Posterior cingulate gyrus (tissue), 11 donors: ENCODE measurements at regions not wholly inside any gene's neighbourhood (a gene's known extent, or its start where the extent isn't known, plus 50 kb on each side); places are given as distances from the start of the nearest gene placed in this dataset.
"Not testable (repeated sequence)": the region's sequence is repeated elsewhere in the genome, so short reads cannot be mapped to it uniquely, and the experiment has no call there.

ENCODE experiments used
- DNase-seq, 10 donors: peaks; one replicate each; pipeline versions ENCODE4 v3.0.0 to v3.0.0-alpha.2; 2020 to 2021; ENCODE audit warnings: mixed read lengths in 3 of 10
- intact Hi-C: fragments of 100-400 bp; cut with DNase I; formaldehyde crosslinking; loops from one replicate; pipeline ENCODE4 v1.15.1; 2023

DNA sequence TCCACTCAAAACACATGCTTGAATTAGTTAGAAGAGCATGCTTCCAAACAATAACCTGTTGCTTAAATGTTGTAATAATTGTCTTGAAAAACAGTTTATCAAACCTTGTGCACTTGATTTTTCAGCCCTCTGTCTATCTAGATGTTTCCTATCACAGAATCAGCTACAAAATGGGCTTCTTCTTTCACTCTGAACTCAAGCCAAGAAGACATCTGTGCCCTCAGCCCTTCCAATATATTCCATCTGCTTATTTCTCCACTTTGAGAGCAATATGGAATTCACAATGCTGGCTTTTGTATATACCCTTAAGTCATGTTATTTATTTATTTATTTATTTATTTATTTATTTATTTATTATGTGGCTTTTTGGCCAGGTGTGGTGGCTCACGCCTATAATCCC is 234.2 kb downstream of the TOX3 start:
- intact Hi-C loops: no loop called here
- no peak for DNase-seq

DNA sequence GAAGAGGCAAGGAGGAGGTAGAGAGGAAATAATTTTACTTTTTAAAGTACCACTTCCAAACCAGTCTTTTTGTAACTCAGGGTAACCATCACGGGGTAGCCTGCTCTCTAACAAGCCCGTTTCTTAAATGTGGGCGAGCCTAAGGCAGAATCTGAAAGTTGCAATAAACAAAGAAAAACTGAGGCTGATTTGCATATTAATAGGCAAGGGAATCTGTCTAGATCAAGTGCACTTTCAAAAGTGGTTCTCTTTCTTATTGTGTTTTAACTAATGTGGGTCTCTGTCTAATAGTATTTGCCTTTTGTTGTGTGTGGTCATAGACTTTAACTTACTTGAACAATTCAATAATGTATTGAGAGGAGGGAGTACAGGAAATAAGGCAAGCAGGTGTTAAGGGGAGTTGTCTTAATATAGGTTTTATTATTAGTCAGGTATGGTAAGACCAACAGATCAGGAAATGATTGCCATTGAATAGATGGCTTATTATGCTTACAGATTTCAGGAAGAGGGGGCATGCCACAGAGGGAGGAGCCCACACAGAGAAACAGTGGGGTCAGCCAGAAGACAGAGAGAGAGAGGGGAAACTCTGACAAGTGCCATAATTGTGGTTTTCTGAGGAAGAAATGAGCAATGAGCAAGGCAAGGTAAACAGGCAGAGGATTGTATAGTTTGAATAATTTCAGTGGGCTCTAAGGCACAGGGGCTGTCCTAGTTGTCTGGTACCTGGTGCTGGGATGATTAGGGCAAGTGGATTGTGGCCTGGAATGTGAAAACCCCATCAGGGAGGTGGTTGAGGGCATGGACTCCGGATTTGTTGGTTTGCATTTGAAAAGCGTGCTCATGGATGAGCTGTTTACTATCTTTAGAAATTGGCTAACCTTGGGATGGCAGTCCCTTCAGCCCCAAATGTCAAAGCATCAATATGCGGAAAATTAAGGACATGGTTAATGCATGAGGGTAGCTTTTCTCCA is 237.2 kb downstream of the TOX3 start:
- DNase-seq: no peak
- intact Hi-C loops: no loop called here

DNA sequence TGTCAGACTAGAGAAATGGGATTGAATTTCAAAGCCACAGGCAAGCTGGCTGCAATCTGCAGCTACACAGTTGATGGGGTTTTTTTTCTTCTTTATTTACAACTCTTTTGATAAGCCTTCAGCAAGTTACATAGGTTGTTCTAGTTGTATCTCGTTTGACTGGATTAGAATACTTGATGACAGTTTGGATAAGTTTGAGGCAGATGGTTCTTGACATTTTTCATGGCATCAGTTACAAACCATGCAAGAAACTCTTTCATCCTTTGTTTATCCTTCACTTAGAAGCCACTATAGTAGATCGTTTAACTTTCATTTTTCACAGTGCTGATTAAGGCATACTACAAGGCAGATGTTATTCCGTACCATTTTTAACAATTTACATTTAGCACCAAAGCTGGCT is 238.9 kb downstream of the TOX3 start:
- DNase-seq: no peak
- intact Hi-C loops: no loop called here

DNA sequence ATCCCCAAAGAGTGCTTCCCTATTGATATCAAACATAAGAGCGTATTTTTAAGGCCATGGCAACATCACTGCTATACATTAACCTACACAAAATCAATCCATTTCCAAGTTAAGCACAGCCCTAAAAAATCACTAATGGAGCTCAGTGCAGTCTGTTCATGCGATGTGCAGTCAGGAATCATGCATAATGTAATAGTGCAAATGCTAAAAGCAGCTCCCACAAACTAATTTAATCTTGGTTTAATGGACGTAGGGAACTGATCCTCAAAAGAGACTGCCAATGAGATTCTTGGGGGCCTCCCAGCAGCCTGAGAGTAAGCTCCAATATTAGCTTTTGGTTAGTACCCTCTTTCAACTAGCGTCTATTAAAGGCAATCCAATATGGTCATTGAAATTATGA is 245.9 kb downstream of the TOX3 start:
- DNase-seq: no peak

DNA sequence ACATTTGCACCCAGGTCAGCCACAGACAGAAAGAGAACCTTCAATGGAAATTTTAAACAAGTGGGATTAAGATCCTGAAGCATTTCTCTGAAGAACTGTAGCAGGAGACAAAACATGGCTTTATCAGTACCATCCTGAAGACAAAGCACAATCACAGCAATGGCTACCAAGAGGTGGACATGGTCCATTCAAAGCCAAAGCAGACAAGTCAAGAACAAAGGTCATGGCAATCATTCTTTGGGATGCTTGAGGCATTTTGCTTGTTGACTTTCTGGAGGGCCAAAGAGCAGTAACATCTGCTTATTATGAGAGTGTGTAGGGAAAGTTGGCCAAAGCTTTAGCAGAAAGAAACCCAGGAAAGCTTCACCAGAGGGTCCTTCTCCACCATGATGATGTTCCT is 248.2 kb downstream of the TOX3 start:
- intact Hi-C loops: no loop called here
- DNase-seq: no peak

More for the DNA sequence above, 245.9 kb downstream of the TOX3 start:
- intact Hi-C loops: no loop called here

DNA sequence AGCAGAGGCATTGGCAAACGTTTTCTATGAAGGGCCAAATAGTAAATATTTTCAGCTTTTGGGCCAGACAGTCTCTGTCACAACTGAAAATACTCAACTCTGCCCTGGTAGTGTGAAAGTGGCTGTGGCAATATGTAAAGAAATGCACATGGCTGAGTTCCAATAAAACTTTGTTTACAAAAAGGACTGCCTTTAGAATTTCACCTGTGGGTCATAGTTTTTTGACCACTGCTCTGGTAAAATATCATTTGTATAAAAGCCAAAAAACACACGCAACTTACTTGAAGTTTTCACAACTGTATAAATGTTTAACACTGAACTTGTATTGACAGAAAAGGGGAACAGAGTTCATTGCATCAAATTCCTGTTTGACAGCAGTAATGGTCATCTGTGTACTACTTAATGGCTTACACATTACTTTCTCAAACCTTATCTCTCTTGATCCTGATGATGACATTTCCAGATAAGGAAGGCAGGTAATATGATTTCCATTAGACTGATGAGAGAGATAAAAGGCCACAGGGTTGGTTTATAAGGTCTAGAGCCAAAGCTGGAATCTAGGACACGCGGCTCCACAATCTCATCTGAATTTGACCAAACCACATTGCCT is 250.1 kb downstream of the TOX3 start:
- intact Hi-C loops, DNase-seq: not testable (repeated sequence)

DNA sequence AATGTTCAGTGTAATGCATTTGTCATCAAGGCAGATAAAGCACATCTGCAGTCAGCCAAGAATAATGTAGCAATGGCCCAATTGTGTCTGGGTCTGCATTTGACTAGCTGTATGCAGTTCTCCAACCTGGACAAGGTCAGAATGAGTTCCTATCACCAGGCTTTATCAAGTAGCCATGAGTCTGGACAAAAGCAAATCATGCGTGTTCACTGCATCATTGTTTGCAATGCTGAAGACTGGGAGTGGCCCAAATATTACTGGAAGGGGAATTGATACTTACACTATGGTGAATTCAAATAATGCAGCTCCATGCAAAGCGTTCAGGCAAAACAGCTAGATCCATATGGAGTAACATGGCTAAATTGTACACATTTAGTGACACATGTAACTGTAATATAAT is 250.9 kb downstream of the TOX3 start:
- intact Hi-C loops: no loop called here
- DNase-seq: no peak

DNA sequence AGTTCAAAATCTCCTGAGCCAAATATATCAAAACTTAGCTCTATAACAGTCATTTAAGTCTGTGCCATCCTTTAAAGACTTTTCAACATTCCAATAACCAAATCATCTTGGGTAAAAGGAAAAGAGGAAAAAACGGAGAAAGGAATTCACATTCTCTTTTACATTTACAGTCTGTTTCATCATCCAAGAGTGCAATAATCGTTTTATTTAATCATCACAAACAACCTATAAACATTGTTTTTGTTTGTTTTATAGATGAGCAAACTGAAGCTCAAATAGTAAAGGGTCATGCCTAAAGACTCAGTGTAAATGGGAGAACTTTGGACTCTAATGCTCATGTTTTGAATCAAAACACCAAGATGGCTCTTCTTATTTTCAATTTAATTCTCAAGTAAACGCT is 252.3 kb downstream of the TOX3 start:
- intact Hi-C loops: no loop called here
- DNase-seq: no peak

DNA sequence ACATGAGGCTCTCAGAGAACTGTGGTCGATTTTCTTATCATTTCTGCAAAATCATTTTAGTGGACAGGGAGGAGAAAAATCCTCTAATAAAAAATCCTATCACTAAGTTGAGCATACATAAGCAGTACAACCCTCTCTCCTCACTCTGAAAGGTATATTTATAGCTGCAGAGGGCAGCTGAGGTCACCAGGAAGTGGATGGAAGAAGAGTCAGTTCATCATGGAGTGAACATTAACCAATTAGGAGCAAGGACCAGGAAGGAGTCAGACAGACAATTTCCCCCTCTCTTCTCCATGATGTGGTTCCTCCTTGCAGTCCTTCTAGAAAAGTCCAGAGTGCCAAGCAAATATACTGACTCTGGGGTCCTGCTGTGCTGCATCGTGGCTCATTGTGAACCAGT is 253.7 kb downstream of the TOX3 start:
- DNase-seq: no peak
- intact Hi-C loops: no loop called here

DNA sequence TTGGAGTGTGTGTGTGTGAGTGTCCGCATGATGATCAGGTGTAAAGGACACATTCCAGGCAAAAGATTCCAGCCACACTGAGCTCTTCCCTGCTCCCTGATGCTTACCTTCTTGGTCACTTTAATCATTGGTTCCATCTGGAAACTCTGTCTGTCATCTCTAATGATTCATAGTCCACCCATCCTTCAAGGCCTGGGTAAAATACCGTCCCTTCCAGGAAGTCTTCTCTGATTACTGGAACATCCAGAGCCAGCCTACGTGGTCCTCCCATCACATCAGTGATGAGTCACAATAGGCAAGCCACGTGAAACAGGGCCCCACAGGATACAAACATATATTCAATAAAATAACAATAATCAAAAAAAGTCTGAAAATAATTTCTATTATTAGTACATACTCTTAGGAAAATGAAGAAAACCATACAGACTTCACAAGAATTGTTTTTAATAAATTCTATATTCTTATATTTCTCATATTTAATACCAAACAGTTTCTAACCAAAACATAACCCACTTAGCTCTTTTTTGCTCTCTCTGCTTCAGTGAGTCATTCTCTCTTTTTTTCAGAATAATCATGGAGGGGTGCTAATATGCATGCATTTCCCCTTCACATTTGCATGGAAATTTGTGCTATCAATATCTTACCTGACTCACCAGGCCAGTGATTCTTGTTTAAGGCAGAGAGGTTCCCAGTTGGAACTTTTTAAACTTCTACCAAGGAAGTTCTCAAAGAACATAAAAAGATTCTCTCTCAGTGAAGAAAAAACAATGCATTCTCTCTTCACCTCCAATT is 263.2 kb downstream of the TOX3 start:
- intact Hi-C loops: no loop called here
- DNase-seq: no peak

DNA sequence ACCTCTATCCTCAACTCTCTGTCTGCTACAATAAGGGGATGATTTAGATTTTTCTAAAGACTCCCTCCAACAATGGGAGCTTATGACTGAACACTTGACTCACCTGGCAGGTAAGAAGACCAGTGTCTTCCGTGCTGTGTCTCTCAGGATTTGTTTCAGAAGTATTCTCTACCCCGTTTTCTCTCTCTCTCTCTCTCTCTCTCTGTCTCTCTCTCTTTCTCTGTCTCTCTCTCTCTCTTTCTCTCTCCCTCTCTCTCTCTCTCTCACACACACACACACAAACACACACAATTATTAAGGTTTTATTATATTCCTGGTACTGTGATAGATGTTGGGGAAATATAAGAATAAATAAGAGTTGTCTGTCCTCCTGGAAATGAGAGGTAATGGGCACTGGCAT is 263.9 kb downstream of the TOX3 start:
- DNase-seq: no peak
- intact Hi-C loops: no loop called here

DNA sequence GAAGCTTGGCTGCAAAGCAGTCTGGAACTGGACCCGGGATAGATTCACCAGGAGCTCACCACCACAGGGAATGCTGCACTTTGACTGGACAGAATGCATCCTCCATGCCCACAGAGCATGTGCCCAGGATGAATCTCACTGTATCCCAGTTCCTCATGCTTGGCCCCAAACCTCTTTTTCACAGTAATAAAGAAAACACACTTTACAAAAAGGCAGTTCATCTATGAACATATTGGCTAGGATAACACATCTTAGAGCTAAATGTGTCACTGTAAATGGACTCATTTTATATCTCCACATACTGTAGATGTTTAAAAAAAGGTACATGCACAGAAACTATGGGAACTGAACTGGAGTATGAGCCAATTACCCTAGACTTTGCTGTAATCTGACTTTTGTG is 266.9 kb downstream of the TOX3 start:
- intact Hi-C loops: no loop called here
- peak in 1 of 10 donors; percentile 34 for DNase-seq

DNA sequence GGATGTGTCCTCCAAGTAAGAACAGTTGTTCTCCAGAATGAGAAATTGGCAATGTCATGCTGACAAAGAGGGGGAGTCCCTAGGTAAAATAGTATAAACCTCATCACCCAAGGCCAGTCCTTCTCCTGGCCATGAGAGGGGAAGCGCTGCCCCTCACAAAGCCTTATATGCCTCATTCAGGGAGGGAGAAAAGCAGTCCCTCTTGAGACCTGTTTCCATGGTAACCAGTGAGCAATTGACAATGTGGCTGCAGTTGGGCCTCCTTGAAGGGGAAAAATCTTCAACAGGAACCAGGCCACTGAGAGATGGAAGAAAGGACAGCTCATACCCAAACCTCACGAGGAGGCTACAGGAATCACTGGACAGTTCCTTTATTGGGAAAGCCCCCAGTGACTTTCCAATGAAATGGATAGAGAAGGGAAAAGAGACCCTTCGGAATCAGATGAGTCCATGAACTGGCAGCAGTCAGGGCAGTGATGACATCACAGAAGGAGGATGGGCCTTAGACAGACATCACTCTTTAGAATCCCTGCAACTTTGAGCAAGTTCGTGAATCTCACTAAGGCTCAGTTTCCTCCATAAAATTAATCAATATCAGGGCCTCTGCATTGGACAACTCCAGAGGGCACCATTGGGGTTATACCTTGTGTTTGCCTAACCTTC is 275.7 kb downstream of the TOX3 start:
- intact Hi-C loops: no loop called here
- DNase-seq: peak in 1 of 10 donors; percentile 44

DNA sequence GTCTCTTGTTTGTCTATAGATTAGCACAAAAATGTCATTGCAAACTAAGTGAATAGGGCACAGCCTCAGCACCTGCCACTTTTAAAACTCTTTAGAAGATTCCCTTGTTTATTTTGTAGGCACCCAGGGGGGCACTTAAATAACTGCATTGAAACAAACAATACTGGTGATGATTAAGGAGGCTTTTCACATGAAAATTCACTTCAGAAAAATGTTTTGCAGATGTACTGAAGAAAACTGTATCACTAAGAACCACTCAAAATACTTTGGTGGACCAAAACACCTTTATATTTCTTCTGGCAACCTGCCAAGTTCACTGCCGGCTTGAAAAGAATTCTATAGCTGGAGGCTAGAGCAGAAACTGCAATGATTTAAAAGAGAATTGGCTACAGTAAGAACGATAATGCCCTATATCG is 281.5 kb downstream of the TOX3 start:
- intact Hi-C loops: no loop called here
- DNase-seq: no peak

DNA sequence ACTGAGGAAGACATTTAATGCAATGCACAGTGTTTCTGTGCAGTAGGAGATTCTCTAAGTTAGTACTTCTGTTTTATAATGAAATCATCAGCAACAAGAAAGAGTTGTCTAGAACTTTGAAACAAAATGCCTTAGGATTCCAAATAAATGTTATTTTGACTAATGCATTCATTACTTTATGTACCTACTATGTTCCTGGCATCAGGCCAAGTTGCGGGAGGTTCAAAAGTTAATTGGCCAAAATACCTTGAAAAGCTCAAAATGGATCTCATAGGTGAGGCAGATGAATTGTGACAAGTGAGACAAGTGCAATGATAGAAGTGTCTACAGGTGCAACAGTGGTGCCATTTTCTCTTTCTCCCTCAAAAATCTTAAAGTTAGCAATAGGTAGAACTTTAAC is 289.4 kb downstream of the TOX3 start:
- intact Hi-C loops: no loop called here
- DNase-seq: no peak

DNA sequence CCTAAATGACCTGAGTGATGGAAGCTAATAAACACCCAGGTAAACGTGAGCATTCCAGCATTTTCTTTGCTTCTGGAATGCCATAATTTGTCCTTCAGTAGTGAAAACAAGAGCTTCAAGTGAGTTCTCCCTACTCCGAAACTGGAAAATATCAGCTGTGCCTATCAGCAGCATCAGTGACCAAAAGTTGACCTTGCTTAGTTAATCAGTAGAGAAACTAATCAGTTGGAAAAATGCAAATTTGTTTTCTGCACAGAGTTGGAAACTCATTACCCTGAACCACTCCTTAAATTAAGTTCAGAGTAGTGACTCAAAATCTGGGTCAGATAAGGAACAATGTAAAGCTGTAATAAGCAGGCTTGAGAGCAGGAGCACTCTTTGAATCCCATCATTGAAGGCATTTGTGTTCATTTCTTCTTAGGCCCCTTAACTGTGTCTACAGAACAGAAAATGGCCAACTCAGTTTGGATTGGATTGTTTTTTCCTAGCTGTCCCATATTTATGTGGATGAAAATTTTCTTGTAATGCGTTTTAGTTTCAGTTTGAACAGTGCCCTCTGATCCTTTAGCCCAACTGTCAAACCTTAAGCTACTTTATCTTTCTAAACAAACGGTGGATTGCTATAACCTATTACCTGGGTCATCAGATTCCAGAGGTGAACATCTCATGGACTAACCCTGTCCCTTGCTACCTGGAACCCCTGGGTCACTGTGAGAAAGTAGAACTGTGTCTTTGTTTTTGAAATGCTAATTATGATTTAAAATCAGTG is 290.4 kb downstream of the TOX3 start:
- intact Hi-C loops: no loop called here
- DNase-seq: no peak

DNA sequence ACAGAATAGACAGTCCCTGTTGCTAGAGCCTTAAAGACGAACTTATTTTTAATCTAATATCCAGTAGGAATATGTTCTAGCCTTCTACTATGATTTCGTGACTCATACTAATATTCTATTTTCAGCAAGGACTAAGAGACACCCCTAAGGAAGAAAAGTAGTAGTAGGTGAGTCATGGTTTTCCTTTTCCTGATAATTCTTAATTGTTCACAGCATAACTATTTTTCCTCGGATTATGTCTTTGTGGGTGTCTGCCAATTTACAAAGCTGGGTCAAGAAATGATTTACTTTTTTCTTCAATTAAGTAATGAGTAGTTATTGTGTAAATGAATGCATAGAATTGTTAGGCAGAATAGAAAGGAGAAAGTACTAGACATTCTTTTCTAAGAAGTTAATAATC is 292.2 kb downstream of the TOX3 start:
- no peak for DNase-seq
- intact Hi-C loops: no loop called here

DNA sequence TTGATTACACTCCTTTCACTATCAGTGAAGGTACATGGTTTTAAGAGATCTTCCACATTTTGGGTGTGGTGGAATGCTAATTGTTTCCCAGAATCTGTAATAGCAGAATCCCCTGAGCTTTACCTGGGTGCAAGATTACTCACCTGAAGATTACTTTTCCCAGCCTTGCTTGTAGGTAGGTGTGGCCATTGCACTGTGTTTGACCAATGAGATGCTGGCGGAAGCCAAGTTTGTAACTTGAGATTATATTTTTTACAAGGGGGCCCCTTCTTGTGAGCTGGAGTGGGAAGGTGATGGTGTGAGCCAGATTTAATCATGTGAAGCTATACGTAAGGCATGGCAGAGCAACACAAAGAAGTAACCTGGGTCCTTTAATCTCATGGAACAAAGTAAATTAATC is 294.3 kb downstream of the TOX3 start:
- intact Hi-C loops: no loop called here
- no peak for DNase-seq

DNA sequence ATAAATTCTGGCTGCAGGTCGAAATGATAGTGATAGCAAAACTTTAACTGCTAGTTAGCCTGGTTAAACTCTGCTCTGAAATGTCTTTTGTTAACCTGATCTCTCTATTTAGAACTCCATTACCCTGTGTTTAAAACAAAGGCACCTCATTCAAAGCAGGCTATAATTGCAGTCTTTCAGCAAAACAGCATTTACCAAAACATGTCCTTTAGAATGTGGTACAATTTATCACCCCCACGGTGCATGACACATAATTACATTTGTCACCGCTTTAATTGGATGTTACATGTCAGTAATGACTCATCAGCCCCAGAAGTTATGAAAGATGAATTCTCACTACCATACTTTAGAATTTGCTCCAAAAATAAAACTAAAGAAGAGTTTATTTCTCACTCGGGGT is 295.4 kb downstream of the TOX3 start:
- intact Hi-C loops: no loop called here
- no peak for DNase-seq

DNA sequence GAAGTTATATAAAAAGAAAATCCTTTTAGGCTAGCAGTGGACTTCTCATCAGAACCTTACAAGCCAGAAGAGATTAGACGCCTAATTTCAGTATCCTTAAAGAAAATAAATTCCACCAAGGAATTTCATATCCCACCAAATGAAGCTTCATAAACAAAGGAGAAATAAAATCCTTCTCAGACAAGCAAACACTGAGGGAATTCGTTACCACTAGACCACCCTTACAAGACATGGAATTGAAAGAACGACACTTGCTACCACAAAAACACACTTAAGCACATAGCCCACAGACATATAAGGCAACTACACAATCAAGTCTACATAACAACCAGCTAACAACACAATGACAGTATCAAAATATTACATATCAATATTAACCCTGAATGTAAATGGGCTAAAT is 299.2 kb downstream of the TOX3 start:
- DNase-seq: no peak
- intact Hi-C loops: no loop called here
